WERI-Rb-1 (cell line): ENCODE measurements at regions not wholly inside any gene's neighbourhood (a gene's known extent, or its start where the extent isn't known, plus 50 kb on each side); places are given as distances from the start of the nearest gene placed in this dataset.
"Not testable (repeated sequence)": the region's sequence is repeated elsewhere in the genome, so short reads cannot be mapped to it uniquely, and the experiment has no call there.

ENCODE experiments used
- DNase-seq: peaks from one replicate; pipeline ENCODE4 v3.0.0-alpha.2; 2020
- H3K27ac ChIP-seq: fragments of 250-450 bp; sonication (Bioruptor Pico); 2 replicates; pipeline ENCODE4 v1.5.1; 2020; ENCODE audit warnings: mild to moderate bottlenecking, moderate library complexity
- H3K27me3 ChIP-seq: fragments of 250-450 bp; sonication (Bioruptor Pico); 2 replicates; pipeline ENCODE4 v1.5.1; 2021; ENCODE audit warnings: mild to moderate bottlenecking, low read depth, moderate library complexity; ENCODE audit not compliant: insufficient read depth, severe bottlenecking
- H3K36me3 ChIP-seq: fragments of 250-450 bp; sonication (Bioruptor Pico); 2 replicates; pipeline ENCODE4 v1.5.1; 2020; ENCODE audit warnings: mild to moderate bottlenecking, moderate library complexity
- H3K4me3 ChIP-seq: 2 replicates; pipeline ENCODE4 v1.5.1; 2011; ENCODE audit warnings: low read depth, mild to moderate bottlenecking, control low read depth, low read length
- H3K9me3 ChIP-seq: fragments of 250-450 bp; sonication (Bioruptor Pico); 2 replicates; pipeline ENCODE4 v1.5.1; 2021; ENCODE audit warnings: mild to moderate bottlenecking, moderate library complexity; ENCODE audit not compliant: severe bottlenecking
- TF ChIP-seq, protein P1 (sequence below): IDR thresholded peaks from 2 replicates; pipeline ENCODE4 v1.5.1; 2011; ENCODE audit warnings: low read depth, mild to moderate bottlenecking, control low read depth, inconsistent platforms, low read length

GRCh38 chr2:8380026-8380425 lies 301.8 kb upstream of the ID2 start:
- TF ChIP-seq, protein P1, sequence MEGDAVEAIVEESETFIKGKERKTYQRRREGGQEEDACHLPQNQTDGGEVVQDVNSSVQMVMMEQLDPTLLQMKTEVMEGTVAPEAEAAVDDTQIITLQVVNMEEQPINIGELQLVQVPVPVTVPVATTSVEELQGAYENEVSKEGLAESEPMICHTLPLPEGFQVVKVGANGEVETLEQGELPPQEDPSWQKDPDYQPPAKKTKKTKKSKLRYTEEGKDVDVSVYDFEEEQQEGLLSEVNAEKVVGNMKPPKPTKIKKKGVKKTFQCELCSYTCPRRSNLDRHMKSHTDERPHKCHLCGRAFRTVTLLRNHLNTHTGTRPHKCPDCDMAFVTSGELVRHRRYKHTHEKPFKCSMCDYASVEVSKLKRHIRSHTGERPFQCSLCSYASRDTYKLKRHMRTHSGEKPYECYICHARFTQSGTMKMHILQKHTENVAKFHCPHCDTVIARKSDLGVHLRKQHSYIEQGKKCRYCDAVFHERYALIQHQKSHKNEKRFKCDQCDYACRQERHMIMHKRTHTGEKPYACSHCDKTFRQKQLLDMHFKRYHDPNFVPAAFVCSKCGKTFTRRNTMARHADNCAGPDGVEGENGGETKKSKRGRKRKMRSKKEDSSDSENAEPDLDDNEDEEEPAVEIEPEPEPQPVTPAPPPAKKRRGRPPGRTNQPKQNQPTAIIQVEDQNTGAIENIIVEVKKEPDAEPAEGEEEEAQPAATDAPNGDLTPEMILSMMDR, result no peak
- Histone ChIP-seq H3K27ac (no peak overlapping the region), H3K36me3 (no peaks in the 10 kb centered on the region), H3K4me3 (no peak overlapping the region), H3K9me3 (no peaks in the 10 kb centered on the region), H3K27me3 (no peaks in the 10 kb centered on the region)
- no peak for DNase-seq

GRCh38 chr2:8380566-8380965 lies 301.3 kb upstream of the ID2 start:
- H3K36me3 ChIP-seq, result no peaks in the 10 kb centered on the region
- H3K4me3 ChIP-seq, result no peak overlapping the region
- no peak for DNase-seq
- no peaks in the 10 kb centered on the region for H3K27me3 ChIP-seq
- no peaks in the 10 kb centered on the region for H3K9me3 ChIP-seq
- no peak overlapping the region for H3K27ac ChIP-seq
- TF ChIP-seq, protein P1, result no peak

DNA sequence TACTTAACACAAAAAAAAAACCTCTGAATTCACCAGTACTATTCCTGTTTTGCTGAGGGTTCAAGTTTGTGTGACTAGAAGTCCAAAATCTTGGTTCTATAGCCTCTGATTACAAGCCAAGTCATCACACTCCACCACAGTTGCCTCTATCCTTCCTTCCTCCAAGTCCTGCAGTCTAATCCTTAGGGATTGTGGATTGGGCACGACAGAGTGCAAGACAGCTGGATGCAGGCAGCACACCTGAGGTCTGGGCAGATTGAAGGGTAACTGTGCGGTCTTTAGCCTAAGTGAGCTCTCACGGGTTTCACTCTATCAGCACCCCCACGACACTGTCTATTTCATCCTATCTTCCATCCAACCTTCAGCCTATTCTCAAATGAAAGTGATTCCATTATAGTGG lies 299.4 kb upstream of the ID2 start:
- Histone ChIP-seq H3K9me3 (no peaks in the 10 kb centered on the region), H3K36me3 (no peaks in the 10 kb centered on the region), H3K27me3 (no peaks in the 10 kb centered on the region), H3K4me3 (no peak overlapping the region), H3K27ac (no peak overlapping the region)
- TF ChIP-seq, protein P1, result no peak
- no peak for DNase-seq

GRCh38 chr2:8386748-8387147 lies 295.1 kb upstream of the ID2 start:
- H3K9me3 ChIP-seq, H3K27me3 ChIP-seq, H3K27ac ChIP-seq, H3K36me3 ChIP-seq, DNase-seq, H3K4me3 ChIP-seq: not testable (repeated sequence)

GRCh38 chr2:8388781-8389180 lies 293.1 kb upstream of the ID2 start:
- no peak for DNase-seq
- no peak overlapping the region for H3K27ac ChIP-seq
- no peaks in the 10 kb centered on the region for H3K36me3 ChIP-seq
- H3K9me3 ChIP-seq, result no peaks in the 10 kb centered on the region
- H3K27me3 ChIP-seq, result no peaks in the 10 kb centered on the region
- TF ChIP-seq, protein P1, result no peak
- no peak overlapping the region for H3K4me3 ChIP-seq

GRCh38 chr2:8389431-8390108 lies 292.3 kb upstream of the ID2 start:
- H3K36me3 ChIP-seq, result no peaks in the 10 kb centered on the region
- no peak for DNase-seq
- TF ChIP-seq, protein P1, result no peak
- H3K4me3 ChIP-seq, result no peak overlapping the region
- H3K9me3 ChIP-seq, result no peaks in the 10 kb centered on the region
- no peak overlapping the region for H3K27ac ChIP-seq
- H3K27me3 ChIP-seq, result no peaks in the 10 kb centered on the region
